Activated CD8-positive, alpha-beta memory T cell treated with anti-CD3 and anti-CD28 coated beads, Interleukin-2, amount 50 U/mL, for 4 hours (primary cell): ENCODE measurements at regions not wholly inside any gene's neighbourhood (a gene's known extent, or its start where the extent isn't known, plus 50 kb on each side); places are given as distances from the start of the nearest gene placed in this dataset.
"Not testable (repeated sequence)": the region's sequence is repeated elsewhere in the genome, so short reads cannot be mapped to it uniquely, and the experiment has no call there.

ENCODE experiments used
- DNase-seq: peaks from one replicate; pipeline ENCODE4 v3.0.0-alpha.2; 2020

DNA sequence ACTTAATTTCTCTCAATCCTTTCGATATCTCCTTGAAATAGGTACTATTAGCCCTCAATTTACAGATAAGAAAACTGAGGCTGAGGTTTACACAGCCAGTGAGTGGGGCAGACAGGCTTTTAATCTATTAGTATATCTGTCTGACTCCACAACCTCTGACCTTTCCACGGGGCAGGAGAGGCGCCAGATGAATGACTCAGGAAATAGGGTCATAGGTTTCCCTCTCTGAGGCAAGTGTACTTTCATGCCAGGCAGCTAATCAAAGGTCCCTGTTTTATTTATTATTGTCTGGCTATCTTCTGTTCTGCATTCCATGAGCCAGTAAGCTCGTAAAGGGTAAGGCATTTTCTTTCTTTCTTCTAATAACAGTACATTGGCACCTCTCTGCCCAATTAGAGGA lies 79.6 kb upstream of the KLF4 start:
- DNase-seq = no peak

DNA sequence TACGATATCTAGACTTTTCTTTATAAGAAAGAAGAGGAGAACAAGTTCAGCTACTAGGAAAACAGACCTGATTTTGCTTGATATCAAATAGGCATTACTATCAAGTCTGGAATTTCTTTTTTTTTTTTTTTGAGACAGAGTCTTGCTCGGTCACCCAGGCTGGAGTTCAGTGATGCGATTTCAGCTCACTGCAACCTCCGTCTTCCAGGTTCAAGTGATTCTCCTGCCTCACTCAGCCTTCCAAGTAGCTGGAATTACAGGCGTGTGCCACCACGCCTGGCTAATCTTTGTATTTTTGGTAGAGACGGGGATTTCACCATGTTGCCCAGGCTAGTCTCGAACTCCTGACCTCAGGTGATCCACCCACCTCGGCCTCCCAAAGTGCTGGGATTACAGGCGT lies 78.8 kb upstream of the KLF4 start:
- not testable (repeated sequence) for DNase-seq

DNA sequence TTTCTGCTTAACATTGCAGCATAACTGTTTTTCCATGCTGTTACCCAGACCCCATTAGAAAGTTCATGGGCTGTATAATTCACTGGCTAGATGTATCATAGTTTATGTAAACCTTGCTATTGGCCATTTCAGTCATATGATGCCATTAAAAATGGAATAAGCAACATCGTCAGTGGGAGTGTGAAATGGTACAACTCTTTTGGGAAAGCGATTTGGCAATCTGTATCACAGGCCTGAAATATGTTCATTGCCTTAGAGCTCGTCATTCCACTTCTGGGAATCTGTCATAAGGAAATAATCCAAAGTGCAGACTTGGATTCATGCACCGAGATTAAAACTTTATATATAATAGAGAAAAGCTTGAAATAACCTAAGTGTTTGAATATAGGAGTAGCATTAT lies 77.9 kb upstream of the KLF4 start:
- no peak for DNase-seq

DNA sequence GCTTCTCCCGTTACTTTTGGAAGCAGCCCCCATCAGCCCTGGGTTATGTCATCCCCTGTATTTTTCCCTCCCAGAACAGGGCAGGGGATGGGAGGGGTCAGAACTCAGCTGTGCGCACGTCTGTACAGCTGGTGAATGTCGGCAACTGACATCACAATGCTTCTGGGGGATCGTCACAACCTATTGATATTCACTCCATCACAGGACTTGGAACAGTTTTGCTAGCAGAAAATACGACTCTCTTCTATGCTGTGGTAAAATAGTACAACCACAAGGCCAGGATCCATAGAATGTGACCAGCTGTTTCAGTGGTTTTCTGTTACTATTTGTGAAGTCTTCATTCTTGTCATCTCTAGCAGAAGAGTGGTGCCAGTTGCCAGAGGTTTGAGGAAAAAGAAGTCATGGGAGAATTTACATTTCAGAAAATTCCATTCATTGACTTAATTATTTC lies 77.1 kb upstream of the KLF4 start:
- no peak for DNase-seq

DNA sequence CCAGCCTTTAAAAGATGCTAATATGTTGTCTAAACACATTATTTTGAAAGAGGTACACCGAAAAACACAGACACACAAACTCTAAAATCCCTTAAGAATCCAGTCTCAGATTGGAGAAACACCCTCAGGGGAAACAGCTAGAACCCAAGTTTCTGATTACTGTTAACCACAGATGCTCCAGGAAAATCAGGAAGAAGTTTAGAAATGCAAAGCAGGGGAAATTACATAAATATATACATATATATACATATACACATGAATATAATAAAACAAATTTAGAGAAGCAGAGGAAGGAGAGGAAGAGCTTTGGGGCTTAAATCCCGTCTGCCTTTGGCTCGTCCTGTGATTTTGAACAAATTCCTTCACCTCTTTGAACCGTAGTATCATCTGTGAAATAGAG lies 73.2 kb upstream of the KLF4 start:
- DNase-seq = no peak

DNA sequence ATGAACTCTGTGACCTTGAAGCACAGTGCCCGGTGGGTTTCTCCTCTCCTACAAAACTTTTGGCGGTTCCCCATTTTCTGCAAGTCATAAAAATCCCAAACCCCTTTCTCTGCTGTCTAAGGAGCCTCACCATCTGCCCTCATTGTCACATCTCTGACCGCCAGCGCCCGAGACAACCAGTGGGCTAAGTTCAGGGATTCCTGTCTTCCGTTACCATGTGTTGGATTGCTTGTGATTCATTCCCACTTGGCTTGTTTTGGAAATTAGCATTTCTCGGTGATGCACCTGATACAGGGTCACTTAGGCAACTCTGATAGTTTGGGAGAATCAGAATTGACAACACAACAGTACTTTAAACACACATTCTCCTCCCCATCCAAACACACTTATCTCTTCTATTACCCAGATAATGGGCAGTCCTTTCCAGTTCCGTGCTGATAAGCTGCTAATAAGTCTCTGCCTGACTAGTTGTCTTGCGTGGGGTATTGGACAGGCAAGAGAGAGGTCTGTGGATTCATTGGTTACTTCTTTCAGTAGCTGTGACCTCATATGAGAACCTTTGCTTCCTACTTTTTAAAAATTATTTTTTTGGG lies 70.0 kb upstream of the KLF4 start:
- DNase-seq = no peak

DNA sequence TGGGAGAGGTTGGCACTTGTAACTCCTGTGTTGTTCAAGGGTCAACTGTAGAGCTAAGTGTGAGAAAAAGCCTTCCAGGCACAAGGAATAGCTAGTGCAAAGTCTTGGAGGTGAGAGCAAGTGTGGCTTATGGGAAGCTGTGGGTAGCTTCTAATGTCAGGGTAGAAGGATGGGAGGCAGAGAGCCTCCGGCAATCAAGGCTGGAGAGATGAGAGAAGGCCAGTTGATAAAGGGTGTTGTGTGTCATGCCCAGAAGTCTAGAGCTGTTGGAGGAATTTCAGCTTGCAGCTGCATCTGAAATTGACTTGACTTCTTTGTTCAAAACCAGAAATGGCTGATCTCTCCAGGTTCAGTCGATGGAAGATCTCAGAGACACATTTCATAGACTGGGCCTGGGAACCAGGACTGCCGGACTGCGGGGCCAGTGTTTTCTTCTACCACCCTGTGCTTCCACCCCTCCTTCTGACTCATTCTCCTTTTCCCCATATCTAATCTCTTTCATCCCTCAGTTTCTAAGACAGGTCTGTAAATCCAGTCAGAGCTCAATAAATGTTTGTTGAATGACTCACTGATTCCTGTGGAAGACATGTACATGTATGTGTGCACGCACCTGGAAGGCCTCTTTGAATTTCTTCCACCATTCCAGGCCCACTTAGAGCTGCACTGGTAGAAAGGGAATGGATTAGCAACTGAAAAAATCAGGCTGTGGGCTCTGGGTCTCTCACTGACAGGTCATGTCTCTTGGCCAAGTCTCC lies 67.8 kb upstream of the KLF4 start:
- no peak for DNase-seq

GRCh38 chr9:107554636-107555035 lies 65.1 kb upstream of the KLF4 start:
- DNase-seq = no peak

DNA sequence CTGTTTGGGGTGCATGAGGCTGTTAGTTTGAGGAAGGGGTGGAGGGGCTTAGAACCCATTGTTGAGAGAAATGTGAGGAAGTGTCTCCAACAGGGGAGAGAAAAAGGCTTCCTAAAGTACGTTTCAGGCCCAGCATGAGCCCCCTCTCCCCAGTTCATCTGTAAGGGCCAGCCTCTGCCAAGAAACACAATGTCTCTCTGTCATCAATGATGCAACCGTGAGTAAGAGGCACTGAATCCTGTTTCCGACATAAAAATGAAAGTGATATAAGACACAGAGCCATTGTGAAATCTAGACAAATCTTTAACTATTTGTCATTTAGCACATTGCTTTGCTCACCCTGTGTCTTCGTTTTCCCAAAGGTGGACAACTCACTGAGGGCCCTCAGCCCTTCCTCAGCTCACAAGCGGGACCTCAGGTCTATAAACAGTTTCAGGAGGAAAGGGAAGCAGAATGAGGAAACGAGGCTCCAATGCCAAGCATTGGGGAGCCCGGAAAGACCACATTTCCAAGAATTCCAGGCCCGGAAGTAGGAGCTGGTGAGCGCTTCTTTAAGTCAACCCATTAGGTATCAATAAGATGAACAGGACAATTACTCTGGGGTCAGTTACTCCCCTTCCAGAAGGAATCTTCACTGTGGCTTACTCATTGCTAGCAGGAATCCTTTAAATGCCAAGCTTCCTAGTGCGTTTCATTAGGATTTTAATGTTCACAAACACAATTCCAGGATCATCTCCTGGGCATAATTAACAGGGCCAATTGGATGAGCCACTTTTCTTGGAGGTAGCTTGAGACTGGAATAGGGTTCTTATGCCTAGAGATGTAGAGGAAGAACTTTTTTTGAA lies 59.0 kb upstream of the KLF4 start:
- no peak for DNase-seq

- DNase-seq = no peak
Measured at GRCh38 chr9:107547772-107548297, 58.3 kb upstream of the KLF4 start.

DNA sequence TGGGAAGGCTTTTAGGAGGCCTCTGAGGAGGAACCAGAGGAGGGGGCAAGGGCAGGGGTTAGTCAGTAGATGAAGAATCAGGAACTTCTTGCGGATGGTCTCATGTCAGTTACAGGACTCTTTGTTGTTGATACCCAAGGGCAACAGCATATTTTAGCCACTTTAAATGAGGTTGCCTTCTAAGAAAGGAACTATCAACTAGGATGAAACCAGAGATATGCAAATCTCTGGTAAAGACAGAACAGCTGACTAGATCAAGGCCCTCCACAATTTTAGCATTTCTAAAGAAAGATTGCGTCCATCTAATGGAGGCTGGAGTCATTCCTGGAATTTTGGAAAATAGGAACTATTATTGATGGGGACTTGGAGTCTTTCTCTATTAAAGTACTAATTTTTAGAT lies 57.7 kb upstream of the KLF4 start:
- DNase-seq = no peak

DNA sequence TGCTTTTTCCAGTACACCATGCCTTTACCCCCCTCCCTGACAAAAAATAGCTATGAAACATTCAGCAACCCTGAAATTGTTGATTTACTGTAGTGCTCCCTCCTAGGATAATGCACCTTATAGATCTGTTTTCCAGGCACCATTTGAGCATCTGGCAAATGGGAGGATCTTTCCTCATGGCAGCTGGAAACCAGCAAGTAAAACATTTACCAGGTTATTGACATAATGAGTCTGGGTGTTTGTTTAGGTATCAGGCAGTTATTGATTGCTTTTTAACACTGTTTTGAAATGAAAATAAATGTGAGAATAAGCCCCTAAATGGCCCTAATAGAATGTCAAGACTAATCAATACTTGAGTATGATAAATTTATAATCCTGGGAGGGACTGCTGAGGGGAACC lies 57.3 kb upstream of the KLF4 start:
- DNase-seq = no peak

GRCh38 chr9:107545036-107545435 lies 55.5 kb upstream of the KLF4 start:
- DNase-seq = no peak

GRCh38 chr9:107542411-107543157 lies 53.0 kb upstream of the KLF4 start:
- DNase-seq = no peak

GRCh38 chr9:107541523-107541922 lies 52.0 kb upstream of the KLF4 start:
- no peak for DNase-seq

DNA sequence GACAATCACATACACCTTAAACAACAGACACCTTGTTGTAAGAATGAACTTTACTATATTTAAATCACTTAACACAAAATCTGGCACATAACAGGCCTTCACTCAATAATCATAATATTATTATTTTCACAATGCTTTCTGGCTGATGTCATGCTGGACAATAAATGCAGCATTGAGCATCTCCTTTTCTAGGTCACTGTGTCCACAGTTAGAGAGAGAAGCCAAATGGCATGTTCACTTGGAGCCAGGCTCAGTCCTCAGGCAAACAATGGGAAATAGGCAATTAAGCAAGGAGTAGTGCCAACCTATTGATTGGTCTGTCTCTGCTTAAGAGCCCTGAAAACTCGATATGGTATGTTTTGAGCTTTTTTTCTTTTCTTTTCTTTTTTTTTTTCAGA lies 50.6 kb upstream of the KLF4 start:
- no peak for DNase-seq

DNA sequence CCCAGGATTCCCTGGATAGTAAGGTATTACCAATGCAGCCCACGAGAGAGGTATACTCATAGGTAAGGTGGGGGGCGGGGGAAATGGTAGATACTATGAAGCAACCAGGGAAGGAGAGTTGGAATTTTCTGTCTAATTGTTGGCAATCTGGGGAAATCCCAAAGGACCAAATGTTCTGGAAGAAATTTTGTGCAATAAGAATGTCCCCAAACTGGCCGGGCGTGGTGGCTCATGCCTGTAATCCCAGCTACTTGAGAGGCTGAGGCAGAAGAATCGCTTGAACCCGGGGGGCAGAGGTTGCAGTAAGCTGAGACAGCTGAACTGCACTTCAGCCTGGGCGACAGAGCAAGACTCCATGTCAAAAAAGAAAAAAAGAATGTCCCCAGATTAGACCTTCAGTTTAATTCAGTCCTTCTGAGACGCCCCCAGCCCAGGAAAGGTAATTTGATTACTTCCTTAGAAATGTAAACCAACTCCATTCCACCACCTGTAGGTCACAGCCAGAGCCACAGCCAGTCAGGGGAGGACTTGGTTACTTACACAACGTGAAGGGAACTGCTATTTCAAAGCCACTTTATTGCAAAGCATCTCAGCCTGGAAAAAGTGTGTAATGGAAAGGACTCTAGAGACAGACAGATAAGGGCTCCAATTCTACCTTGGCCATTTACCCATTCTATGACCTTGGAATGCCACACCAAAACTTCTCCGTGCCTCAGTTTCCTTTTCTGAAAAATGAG lies 50.0 kb upstream of the KLF4 start:
- DNase-seq = no peak
